ENCODE measurements at regions not wholly inside any gene's neighbourhood (a gene's known extent, or its start where the extent isn't known, plus 50 kb on each side); places are given as distances from the start of the nearest gene placed in this dataset.

DNA sequence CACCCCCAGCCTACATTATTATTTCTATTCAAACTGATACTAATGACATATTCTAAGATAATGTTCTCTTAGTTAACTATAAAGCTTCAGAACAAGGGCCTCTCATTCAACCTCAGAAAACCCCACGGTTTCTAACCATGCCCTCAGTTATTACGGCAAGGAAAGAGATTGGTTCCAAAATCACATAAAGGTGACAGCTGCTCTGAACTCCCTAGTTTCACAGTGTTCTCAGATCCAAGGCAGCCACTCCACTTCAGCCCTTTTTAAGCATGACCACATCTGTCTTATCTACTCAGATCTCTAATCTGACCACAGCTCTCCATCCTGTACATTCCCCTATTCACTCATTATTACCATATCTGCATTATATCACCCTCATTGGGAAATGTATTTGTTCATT, 98.8 kb upstream of the CEP85L start:
- TF ChIP-seq SUZ12 (IDR thresholded peaks at IDR 0.05; ENCODE audit: extremely low read depth, insufficient read depth, insufficient read length) (no peak), YY1 (IDR thresholded peaks at IDR 0.05; ENCODE audit: insufficient read depth, insufficient read length) (no peak), ZNF274 (IDR thresholded peaks at IDR 0.05; ENCODE audit: low read depth, low read length) (no peak)
